GM19468 (cell line): ENCODE measurements at regions not wholly inside any gene's neighbourhood (a gene's known extent, or its start where the extent isn't known, plus 50 kb on each side); places are given as distances from the start of the nearest gene placed in this dataset.

ENCODE experiments used
- ATAC-seq: cut with Tn5 transposase; IDR thresholded peaks from one replicate; pipeline ENCODE4 v1.9.1; 2021; ENCODE audit warnings: mild to moderate bottlenecking, moderate library complexity, moderate number of reproducible peaks; ENCODE audit not compliant: unreplicated experiment; ENCODE audit errors: extremely low read depth

DNA sequence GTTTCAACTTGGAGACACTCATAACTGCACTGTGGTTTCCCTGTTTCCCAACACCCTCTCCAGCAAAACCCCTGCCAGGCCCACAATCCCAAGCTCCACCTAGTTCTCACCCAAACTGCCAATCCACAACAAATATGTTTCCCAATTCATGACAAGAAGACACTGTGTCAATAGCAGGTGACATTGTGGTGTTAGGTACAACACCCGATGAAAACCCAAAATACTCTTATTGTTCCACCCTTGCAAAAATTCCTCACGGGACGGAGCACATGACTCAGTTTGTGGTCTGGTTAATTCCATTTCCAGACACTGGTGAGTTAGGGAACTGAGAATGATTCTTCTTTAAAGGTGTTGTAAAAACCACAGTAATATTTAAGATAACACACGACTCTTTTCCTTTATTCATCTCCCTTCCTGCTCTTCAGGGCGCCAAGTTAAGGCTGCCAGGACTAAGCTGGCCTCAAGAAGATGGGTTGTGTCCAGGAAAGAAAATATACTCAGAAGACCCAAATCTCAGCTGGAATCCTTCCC lies 735.5 kb downstream of the MED13L start:
- ATAC-seq, result no peak

GRCh38 chr12:115528466-115528865 lies 749.0 kb downstream of the MED13L start:
- ATAC-seq, result no peak

DNA sequence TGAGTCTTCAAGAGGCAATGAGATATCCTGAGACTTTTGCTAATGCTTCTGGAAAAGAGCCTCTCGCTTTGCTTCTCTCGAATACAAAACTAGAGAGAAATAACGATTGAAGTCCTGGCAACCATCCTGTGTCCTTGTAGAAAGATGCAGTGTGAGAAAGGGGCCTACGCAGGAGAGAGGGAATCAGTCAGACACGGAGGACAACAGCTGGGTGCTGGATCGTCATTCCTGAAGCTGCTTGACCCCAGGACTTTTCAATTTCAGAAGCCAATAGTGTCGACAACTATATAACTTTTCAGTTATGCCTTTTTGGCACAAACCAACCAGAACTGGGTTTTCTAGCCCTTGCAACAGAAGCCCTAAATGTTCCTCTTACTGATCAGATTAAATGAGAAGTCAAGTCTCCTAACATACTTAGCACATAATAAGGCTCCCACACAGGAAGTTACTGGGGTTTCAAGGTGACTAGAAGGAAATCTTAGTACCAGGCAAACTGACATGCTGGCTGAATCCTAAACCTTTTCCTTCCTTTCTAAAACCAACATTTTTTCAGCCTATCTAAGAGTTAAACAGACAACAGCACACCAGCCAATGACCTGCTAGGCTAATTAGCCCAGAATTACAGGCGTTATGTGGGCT lies 755.6 kb downstream of the MED13L start:
- ATAC-seq, result no peak

DNA sequence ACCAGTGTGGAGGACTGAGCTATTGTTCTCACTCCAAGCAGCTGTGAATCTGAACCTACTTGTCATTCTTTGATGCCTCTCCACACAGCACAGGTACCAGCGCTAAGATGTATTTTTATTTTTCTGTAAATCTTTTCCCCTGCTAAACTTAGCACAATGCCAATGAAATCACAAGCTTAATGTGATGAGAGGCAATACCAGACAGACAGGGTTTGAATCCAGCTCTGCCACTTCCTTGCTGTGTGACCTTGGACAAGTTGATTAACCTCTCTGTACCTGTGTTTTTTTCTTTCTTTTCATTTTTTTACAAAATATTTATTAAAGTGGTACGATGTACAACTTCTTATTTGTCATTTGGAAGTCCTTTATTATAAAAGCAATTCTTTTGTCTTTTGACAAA lies 757.6 kb downstream of the MED13L start:
- no peak for ATAC-seq

DNA sequence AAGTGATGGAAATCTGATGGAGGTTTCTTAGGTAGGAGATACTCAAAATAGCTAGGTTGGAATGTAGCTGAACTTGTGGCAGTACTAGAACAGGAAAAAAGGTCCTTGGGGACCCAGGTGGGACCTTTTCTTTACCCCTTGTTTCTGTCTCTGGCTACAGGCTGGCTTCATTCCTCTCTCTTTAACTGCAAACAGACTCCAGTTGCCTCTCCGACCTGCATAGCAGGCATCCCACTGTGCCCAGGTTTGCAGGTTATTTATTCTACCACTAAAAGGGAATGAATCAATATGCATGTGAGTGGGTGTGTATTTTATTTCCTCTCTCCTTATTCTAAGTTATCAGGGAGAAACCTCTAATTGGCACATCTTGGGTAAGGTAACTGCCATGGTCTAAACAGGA lies 758.1 kb downstream of the MED13L start:
- ATAC-seq, result no peak

DNA sequence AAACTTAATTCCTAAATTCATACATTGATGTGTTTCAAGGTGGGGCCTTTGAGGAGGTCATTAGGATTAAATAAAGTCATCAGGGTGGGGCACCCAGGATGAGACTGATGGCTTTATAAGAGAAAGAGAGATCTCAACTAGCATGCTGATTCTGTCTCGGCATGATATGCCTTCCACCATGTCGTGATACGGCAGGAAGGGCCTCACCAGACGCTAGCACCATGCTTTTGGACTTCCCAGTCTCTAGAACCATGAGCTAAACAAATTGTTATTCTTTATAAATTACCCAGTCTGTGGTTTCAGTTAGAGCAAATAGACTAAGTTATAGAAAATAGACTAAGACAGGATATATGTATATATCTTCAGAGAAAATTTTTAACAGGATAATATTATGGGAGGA lies 759.6 kb downstream of the MED13L start:
- ATAC-seq, result no peak

DNA sequence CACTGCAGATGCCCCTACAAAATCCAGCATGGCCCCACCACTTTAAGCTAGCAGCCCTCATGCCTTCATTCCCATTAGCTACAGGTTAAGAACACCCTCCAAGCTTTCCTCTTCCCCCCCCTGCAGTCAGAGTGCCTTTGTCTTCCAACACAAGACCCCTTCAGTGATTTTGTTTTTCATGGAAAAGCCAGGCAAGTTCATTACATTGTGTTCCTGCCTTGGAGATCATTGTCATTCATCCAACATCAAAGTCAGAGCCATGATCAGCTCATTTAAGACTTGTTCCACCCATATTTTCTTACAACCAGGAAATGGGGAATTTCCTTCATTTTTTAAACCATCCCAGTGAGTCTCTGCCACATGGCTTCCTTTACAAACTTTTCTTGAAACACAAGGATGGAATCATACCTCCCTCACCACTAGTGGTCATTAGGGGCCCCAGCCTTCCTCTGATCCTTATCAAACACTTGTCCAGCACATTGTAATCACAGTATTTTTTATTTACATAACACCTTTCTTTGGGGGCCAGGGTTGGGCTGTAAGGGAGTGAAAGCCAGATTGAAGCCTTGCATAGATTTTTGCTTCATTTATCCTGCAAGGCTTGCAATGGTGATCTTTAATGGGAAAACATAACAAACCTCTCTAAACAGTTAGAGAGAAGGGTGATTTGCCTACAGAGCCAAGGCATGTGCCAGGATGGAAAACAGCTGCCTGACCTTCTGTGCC lies 765.3 kb downstream of the MED13L start:
- no peak for ATAC-seq

DNA sequence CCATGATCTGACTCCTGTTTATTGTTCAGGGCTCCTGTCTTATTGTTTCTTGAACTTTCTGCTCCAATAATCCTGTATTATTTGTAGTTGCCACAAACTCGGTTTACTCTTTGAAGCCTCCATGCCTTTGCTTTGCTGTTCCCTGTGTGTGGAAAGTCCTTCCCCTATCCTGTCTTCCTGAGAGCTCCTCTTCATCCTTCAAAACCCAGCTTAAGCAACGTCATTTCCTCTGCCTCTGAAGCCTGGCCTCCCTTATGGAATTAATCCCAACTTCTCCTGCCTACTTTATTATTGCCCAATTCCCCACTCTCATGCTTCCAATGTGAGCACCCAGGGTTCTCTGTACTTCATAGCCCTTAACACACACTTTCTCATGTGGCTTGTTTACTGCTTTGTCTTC lies 766.2 kb downstream of the MED13L start:
- no peak for ATAC-seq

DNA sequence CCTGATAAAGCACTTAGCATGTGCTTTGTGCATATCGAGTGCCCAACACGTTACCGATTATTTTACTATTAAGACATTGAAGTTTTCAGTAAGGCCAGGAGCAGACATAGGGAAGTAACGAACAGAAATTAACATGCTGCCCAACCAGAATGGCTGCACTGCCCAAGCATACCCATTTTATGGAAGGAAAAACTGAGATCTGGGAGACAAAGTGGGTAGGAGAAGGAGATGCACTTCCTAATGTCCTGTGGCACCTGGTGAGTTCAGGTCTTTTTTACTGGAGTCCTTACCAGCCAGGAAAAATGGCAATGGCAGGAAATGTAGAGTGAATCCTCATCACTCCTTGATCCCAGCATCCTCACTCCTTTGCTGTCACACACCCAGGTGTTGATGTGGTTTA lies 768.5 kb downstream of the MED13L start:
- ATAC-seq, result no peak

GRCh38 chr12:115507951-115508722 lies 769.4 kb downstream of the MED13L start:
- ATAC-seq, result no peak

DNA sequence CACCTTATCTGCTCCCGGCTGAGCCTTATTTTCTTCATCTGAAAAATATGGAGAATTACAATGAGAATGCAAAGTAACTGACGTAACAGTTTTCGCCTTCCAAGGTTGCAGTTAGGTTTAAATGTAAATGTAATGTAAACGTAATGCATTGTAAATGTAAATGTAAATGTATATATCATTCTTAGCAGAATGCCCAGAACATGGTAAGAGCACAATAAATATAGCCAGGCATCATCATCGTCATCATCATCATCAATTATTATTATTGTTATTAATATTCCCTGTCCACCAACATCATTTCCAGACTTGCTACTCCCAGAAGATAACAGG lies 770.0 kb downstream of the MED13L start:
- no peak for ATAC-seq

GRCh38 chr12:115506822-115507559 lies 770.5 kb downstream of the MED13L start:
- ATAC-seq, result no peak

DNA sequence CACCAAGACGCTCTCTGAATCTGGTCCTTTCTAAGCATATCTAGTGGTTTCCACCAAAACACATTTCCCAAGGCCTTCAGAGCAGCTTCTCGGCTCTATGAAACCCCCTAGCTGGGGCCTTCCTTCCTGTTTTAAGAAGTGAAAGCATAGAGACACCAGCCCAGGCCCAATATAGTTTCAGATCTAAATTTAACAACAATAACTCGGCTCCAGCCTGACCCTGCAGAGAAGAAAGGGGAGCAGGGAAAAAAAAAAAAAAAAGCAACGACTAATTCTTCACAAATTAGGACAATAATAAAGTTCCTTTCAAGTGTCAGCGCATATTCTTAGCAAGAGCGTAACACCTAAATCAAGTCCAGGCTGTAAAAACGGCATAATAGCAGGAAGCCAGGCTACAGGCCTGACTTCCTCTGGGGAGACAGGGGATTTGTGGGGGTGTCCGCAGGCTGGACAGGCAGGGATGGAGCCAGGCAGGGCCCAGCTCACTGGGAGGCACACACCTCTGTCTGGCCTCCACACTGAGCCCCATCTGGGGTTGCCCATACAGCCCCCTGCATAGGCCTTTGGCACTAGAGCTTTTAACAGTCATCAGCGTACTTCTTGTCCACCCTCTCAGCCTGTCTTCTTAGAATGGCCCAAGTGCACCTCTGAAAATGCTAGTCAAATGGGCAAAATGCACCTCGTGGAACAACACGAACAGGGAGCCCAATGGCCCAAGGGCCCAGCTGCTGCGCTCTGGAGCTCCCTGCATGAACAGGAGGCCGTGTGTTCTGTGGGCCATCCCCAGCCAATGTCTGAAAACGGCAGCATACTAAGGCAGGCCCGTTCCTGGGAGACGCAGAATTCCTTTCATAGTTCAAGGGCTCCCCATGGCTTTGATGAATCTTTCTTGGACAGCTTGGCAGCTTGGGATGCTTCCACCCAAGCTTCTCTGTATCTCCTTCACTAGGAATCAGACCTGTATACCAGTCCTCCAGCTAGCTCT lies 772.9 kb downstream of the MED13L start:
- no peak for ATAC-seq

- no peak for ATAC-seq
Observed at GRCh38 chr12:115500872-115501271, 776.6 kb downstream of the MED13L start.

GRCh38 chr12:115495300-115495699 lies 782.2 kb downstream of the MED13L start:
- no peak for ATAC-seq

GRCh38 chr12:115492553-115492952 lies 784.9 kb downstream of the MED13L start:
- no peak for ATAC-seq

DNA sequence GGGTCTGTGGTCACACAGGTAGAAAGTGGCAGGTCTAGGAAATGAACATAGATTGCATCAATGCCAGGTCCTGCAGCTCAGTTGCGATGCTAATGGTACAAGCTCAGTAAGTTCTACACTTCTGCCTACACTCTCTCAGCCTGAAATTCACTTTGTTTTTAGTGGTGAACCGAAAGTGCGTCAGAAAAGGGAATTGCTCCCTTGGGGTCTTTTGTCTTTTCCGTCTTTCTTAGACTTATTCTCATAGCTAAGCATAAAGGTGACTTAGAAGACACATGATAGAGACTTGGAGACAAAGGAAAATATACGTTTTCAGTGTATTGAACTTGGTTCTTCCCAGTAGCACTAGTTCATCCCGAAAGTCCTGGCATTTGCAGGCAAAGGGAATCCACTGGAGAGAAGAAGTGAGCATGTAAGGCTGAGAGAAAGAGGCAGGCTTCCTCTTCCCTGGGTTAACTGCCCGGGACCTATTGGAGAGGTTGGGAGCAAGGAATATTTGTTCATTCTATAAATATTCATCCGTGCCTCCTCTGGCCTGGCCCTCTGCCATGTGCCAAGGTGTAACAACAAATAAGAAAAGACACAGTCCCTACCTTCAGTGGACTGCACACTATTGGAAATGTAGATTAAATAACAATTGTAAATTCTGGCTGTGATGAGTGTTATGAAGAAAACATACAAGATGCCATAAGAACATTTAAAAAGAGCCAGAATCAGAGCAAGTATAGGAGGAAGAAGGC lies 785.8 kb downstream of the MED13L start:
- ATAC-seq, result no peak

DNA sequence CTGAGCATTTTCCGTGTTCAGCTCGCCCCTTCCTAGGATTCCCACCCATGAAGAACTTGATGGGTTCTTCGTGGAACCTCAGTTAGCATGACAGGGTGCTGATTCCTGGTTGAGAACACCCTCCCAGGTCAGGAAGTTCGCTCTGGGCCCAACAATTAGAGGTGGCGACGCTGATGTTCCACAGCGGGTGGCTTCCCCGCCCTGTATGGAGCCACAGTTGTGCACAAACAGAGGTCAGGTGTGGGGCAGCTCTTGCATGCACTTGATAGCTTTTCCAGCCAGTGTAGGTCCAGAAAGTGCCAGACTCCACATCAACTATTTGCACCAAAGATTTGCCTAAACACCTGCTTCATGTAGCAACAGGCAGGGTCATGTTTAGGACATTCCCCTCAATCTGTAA lies 788.2 kb downstream of the MED13L start:
- no peak for ATAC-seq

- no peak for ATAC-seq
Observed at GRCh38 chr12:115485967-115486366, 791.5 kb downstream of the MED13L start.
